HPDE6-E6E7 (cell line): ENCODE measurements at regions not wholly inside any gene's neighbourhood (a gene's known extent, or its start where the extent isn't known, plus 50 kb on each side); places are given as distances from the start of the nearest gene placed in this dataset.

Experiments
- DNase-seq: peaks from one replicate; pipeline ENCODE4 v3.0.0; 2011; ENCODE audit warnings: missing footprints; ENCODE audit errors: extremely low spot score

GRCh38 chr21:43364261-43364510, 62.7 kb downstream of the SIK1 start:
- no peak for DNase-seq

DNA sequence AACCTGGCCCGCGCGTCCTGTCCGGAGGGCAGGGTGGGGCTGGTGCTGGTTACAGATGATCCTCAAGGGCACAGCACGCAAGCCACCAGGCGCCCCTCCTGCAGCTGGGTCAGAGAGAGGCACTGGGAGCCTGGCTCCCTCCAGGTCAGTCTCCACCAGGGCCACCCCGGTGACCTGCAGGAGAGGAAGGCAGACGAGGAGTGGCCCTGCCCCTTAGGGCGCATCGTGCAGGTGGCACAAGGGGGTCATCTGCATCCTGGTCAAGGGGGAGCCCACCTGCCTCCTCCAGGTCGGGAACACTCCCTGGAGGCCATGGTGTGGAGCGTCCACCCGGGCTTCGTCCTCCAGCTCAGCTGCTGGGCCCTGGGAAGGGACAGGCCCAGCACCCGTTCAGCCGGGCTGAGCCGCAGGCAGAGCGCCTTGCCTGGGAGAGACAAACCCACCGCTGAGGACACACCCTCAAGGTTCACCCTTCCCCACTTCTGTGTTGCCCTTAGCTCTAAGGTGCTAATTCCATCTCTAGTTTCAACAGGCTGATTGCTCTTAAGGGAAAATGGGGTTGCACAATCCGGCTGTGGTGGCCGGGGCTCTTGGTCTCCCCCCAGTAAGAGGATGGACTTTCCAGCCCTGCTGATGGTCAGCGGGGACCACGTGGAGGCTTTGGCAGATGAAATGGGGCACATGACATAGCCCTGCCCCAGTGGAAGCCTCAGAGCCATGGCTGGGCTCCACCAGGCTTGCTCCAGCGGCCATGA, 63.2 kb downstream of the SIK1 start:
- DNase-seq, result no peak

GRCh38 chr21:43362915-43363314, 64.0 kb downstream of the SIK1 start:
- DNase-seq, result no peak

DNA sequence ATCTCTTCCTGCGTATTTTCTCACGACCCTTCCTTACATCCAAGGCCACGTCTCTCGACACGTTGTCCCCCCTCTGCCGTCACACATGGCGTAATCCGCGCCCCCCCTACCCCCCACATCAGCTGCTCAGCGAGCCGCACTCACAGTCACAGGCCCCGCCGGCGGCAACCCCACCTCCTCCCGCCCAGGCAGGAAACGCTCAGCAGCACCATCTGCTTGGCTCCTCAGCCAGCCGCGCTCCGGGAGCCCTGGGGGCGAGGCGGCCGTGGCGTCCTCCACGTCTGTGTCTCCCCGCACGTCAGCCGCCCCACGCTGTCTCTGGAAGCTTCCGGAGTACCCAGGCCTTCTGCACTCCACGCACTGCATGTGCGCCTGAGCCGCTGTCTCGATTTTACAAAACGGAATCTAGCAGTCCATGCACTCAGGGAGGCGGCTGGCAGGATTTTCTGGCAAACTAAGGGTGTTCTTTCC, 64.6 kb downstream of the SIK1 start:
- peak; percentile 67 for DNase-seq

DNA sequence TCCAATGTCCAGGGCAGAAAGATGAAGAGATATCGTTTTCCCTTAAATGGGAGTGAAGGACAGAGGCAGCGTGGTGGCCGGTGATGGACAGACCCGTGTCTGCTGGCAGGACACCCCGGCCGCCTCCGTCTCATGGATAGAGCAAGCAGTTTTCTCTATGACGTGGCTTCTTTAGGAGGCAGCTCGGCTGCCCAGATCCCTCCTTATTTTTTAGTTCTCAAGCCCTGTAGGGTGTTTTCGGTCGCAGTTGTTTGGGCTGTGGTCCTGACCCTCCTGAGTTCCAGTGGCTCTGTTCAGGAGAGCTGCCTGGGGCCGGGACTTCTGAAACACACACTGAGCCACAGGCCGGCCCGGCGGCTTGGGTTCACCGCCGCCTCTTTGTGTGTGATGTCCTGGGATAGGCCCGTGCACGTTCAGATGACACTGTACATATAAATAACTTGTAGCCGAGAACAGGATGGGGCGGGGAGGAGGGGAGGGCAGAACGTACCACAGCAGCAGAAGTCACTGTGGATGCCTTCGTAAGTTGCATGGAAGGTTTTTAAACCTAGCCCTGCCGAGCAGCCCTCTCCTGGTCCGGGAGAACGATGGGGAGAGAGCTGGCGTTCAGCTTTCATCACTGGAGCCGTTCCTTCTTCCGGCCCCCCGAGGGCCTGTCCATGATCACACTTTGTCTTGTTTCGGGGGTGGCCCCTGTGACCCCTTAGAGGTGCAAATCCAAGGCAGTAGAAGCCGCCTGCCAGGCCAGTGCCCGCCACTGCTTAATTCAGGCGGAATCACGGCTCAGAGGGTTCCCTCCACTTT, 65.2 kb downstream of the SIK1 start:
- DNase-seq, result peak; percentile 84

GRCh38 chr21:43361127-43361492, 65.8 kb downstream of the SIK1 start:
- DNase-seq, result no peak

- DNase-seq, result no peak
These were observed 66.3 kb downstream of the SIK1 start for GRCh38 chr21:43360441-43361126.

GRCh38 chr21:43358940-43359822, 67.8 kb downstream of the SIK1 start:
- no peak for DNase-seq

GRCh38 chr21:43357715-43358430, 69.1 kb downstream of the SIK1 start:
- no peak for DNase-seq

DNA sequence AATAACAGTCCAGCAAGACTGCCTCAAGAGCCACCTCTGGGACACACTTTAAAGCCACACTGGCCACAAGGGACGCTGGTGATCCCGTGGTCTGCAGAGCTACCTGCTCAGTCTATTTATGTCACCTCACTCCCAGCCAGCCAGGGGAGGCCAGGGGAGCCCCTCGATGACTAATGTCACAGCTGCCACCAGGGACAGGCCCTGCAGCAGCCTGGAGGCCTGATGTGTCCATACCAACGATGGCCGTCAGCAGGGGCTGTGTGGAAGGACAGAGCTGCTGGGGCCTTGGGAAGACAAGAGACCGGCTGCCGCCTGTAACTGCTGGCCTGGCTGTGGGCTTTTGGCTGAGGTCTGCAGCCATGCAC, 71.0 kb downstream of the SIK1 start:
- no peak for DNase-seq

DNA sequence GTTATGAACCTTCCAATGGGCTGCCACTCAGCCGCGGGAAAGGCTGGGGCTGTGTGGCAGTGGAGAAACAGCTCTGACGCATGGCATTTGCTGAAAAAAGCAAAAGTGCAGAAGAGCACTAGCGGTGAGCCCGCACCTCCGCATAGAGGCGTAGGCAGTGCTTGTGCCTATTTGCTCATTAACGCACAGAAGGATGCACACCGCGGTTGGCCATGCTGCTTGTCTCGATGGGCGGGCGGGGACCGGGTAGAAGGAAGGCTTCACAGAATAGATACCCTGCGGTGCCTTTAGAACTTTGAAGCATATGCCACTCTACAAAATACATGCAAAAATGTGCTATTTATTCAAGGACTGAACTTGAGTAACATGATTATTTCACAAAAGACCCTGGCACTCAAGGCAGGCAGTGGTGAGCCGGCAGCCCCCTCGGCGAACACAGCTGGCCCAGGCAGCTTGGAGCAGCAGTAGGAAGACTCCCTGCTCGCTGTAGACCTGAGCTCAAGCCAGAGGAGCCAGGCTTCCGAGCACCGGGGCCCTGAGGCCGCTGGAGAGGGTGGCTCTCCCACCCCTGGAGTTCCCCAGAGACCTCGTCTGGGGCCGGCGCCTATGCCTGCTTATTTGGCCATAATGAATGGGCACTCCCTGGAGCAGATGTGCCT, 71.5 kb downstream of the SIK1 start:
- DNase-seq, result no peak

GRCh38 chr21:43354666-43355065, 72.3 kb downstream of the SIK1 start:
- no peak for DNase-seq

GRCh38 chr21:43354026-43354420, 72.9 kb downstream of the SIK1 start:
- DNase-seq, result no peak

DNA sequence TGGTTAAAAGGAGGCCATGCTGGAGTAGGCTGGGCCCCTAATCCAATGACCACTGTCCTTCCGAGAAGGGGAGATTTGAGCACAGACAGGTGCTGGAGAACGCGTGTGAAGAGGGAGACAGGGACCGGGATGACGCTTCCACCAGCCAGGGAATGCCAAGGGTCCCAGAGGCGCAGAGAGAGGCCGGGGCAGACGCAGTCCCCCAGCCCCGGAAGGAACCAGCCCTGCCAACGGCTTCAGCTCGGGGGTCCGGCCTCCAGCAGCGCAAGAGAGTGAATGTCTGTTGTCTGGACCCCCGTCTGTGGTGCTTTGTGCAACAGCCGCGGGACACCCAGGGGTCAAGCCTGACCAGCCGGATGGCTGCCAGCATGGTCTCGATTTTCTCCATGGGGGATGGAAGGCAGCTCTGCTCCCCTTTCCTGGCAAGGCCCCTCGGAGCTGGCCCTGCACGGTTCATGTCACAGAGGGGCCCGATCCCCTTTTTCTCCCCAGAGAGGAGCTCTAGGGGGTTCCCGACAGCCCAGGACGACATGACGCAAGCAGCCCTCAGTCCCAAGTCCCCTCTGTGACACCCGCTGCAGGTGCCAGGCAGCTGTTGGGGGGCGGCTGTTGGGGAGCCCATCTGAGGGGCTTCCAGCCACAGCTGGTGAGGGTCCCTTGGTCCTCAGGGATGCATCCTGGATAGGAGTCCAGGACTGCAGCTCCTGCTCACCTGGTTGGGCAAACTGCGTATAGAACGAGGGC, 73.5 kb downstream of the SIK1 start:
- DNase-seq, result no peak

DNA sequence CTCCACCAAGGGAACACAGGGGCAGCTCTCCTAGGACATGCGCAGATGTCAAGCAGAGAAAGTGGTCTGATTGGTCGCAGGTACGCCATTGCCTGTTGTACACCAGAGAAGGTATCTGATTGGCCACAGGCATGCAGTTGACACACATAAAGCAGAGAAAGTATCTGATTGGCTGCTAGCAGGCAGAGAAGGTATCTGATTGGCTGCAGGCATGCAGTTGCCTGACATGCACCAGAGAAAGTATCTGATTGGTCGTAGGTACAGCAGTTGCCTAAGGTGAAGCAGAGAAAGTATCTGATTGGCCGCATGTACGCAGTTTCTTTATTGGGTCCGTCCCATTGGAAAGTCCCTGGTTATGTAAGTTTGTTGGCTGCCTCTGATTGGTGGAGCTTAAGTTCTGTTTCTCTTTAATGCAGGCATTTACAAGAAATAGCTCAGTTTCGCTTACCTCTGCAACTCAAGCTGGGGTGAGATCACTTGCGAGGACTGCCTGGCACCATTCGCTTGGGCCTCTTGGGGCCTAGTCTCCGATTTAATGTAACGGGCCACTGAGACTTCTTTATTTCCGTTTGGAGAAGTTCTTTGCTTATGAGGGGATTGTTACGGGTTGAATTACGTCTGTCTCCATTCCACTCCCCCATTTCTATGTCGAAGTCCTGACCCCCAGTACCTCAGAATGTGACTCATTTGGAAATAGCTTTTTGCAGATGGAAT, 74.2 kb downstream of the SIK1 start:
- DNase-seq, result no peak

DNA sequence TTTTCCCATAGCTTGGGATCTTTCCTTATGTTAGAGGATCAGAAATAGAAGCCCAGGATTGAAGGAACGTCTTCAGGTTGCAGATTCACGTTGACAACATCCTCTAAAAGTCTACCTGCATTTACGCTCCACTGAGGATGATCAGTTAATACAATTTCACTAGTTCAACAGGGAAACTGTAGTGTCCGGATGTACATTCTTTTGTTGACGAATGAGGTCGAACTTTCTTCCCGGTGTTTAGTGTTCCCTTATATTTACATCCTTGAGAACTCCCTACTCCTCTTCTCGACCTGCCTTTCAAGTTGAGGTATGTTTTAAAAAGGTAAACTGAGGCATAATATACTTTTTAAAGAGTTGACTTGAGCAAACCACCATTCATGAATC, 74.8 kb downstream of the SIK1 start:
- DNase-seq, result no peak

DNA sequence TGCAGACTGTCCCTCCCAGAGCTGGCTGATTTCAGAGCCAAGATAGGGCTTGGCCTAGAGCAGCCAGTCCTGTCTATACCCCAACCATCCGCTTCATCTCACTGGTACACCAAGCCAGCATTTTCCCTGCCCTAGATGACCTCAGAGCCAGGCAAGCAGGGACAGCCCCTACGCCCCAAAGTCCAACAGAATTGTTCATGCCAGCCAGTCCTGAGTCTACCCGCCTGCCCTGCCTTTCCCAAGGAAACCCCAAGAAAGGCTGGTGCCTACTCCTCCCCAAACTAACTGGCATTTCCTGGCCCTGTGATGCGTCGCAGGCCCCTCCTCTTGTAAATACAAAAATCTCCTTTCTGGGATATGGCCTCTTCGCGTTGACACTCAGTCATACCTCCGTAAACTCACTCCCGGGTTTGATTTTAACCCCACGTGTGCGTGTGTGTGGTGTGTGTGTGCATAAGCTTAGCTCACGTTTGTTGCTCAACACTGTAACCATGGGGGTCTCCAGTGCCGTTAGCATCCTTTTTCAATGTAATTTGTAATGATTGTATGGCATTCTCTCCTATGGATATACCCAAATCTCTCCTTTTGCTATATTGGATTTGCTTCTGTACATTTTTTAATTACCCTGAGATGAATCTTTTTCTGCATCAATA, 75.3 kb downstream of the SIK1 start:
- no peak for DNase-seq

GRCh38 chr21:43349644-43350043, 77.3 kb downstream of the SIK1 start:
- no peak for DNase-seq

DNA sequence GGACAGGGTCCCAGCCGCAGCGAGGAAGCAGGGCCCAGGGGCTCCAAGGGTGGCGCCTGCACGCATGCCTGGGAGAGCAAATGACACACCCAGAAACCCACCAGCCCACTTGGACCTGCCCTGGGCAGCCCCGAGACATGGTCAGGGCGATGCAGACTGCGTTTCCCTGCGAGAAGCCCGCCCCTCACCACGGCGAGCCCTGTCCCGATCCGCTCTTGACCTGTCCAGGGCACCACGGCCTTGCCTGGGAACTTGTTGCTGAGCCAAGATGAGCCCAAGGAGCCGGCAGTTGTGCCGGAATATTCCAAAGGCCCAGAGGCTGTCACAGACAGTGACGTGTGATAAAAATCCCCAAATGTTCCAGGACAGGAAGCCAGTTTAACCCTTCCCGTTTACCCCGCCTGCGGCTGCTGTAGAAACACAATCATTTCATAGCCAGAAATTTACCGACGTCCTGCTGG, 78.1 kb downstream of the SIK1 start:
- no peak for DNase-seq
